HCT116 (cell line): ENCODE measurements at regions not wholly inside any gene's neighbourhood (a gene's known extent, or its start where the extent isn't known, plus 50 kb on each side); places are given as distances from the start of the nearest gene placed in this dataset.

Experiments used
- ATAC-seq: fragments of 200-7000 bp; cut with Tn5 transposase; 2 replicates; pipeline ENCODE4 v1.9.1; 2020; ENCODE audit warnings: mild to moderate bottlenecking, moderate library complexity
- BruUV-seq: library from RNA; stranded (reverse); fragments of 400-500 nt; replicated peaks from 2 replicates; lab custom pipeline; 2021; lab: Mats Ljungman, UMichigan
- CTCF ChIA-PET: fragments of 300-600 bp; sonication (Branson Sonifier 250); formaldehyde crosslinking; loops from one replicate; lab custom pipeline; 2021; ENCODE audit warnings: antibody characterized with exemption; lab: Charles Lee
- POLR2A ChIA-PET: fragments of 300-600, 350-600 bp; sonication (Branson Sonifier 250); formaldehyde crosslinking; loops from one replicate; lab custom pipeline; 2021; ENCODE audit warnings: antibody characterized with exemption; lab: Charles Lee
- RAD21 ChIA-PET, 2 experiments: fragments of 300-600 bp; sonication (Branson Sonifier 250); formaldehyde crosslinking; loops; one replicate each; lab custom pipeline; 2023; ENCODE audit warnings: low total read pairs in 2 of 2; ENCODE audit not compliant: uncharacterized antibody in 2 of 2, unreplicated experiment in 2 of 2, low non-redundant PET in 1 of 2; lab: Charles Lee
- DNase-seq: peaks from one replicate; pipeline ENCODE4 v3.0.0-alpha.2; 2010; ENCODE audit warnings: low read depth, low spot score
- H2AFZ ChIP-seq: fragments of 200-600 bp; shearing (Covaris generic), sonication (generic); 2 replicates; pipeline ENCODE4 v1.6.1; 2017; ENCODE audit warnings: low read depth, mixed run types, mixed read lengths, antibody characterized with exemption, low read length; ENCODE audit not compliant: poor library complexity, severe bottlenecking
- H3K27ac ChIP-seq: 2 replicates; pipeline ENCODE4 v1.5.1; 2012; ENCODE audit warnings: low read depth, low read length
- H3K27me3 ChIP-seq: fragments of 200-600 bp; sonication (generic); 2 replicates; pipeline ENCODE4 v1.6.1; 2016; ENCODE audit warnings: mixed run types, low read length, mixed read lengths; ENCODE audit not compliant: insufficient read depth
- H3K36me3 ChIP-seq, 2 experiments: fragments of 200-500 bp in 1 of 2; fragments of 200-600 bp in 1 of 2; sonication (Bioruptor generic) in 1 of 2; sonication (generic) in 1 of 2; 2 replicates each; pipeline versions ENCODE4 v1.5.1 to v1.6.1; 2014 to 2016; ENCODE audit warnings: low read length in 2 of 2, inconsistent platforms in 1 of 2, mixed read lengths in 1 of 2, mixed run types in 1 of 2; ENCODE audit not compliant: insufficient read depth in 2 of 2, control insufficient read depth in 1 of 2
- H3K4me1 ChIP-seq, 2 experiments: fragments of 200-600 bp in 1 of 2; sonication (generic) in 1 of 2; 2 replicates each; pipeline versions ENCODE4 v1.5.1 to v1.6.1; 2012 to 2017; ENCODE audit warnings: low read length in 2 of 2, inconsistent platforms in 1 of 2, mild to moderate bottlenecking in 1 of 2, mixed read lengths in 1 of 2, mixed run types in 1 of 2, moderate library complexity in 1 of 2; ENCODE audit not compliant: insufficient read depth in 2 of 2, control insufficient read depth in 1 of 2
- H3K4me2 ChIP-seq: fragments of 200-600 bp; sonication (generic); 2 replicates; pipeline ENCODE4 v1.6.1; 2017; ENCODE audit warnings: mixed run types, low read length, mixed read lengths
- H3K4me3 ChIP-seq, 2 experiments: fragments of 200-600 bp in 1 of 2; sonication (generic) in 1 of 2; replicated peaks in 1 of 2; 2 replicates each; pipeline ENCODE4 v1.5.1; 2011 to 2016; ENCODE audit warnings: low read length in 2 of 2, control low read depth in 1 of 2, low read depth in 1 of 2, mild to moderate bottlenecking in 1 of 2, mixed read lengths in 1 of 2, mixed run types in 1 of 2
- H3K79me2 ChIP-seq: fragments of 200-600 bp; sonication (generic); 2 replicates; pipeline ENCODE4 v1.6.1; 2017; ENCODE audit warnings: mild to moderate bottlenecking, mixed run types, low read length, moderate library complexity, mixed read lengths; ENCODE audit not compliant: insufficient read depth
- H3K9ac ChIP-seq: fragments of 200-600 bp; sonication (generic); 2 replicates; pipeline ENCODE4 v1.6.1; 2016; ENCODE audit warnings: low read length, mixed read lengths
- H3K9me2 ChIP-seq: fragments of 200-600 bp; sonication (generic), shearing (Covaris generic); 2 replicates; pipeline ENCODE4 v1.6.1; 2017; ENCODE audit warnings: mixed run types, mild to moderate bottlenecking, moderate library complexity; ENCODE audit not compliant: insufficient read depth
- H3K9me3 ChIP-seq, 2 experiments: fragments of 200-500 bp in 1 of 2; fragments of 200-600 bp in 1 of 2; sonication (Bioruptor generic) in 1 of 2; sonication (generic) in 1 of 2; 2 replicates each; pipeline ENCODE4 v1.6.1; 2014 to 2017; ENCODE audit warnings: low read length in 2 of 2, mixed read lengths in 2 of 2, inconsistent platforms in 1 of 2, low read depth in 1 of 2, mild to moderate bottlenecking in 1 of 2, mixed run types in 1 of 2, moderate library complexity in 1 of 2; ENCODE audit not compliant: control insufficient read depth in 1 of 2, insufficient read depth in 1 of 2
- H4K20me1 ChIP-seq: fragments of 200-600 bp; sonication (generic), shearing (Covaris generic); 2 replicates; pipeline ENCODE4 v1.6.1; 2017; ENCODE audit warnings: mixed run types, mild to moderate bottlenecking, moderate library complexity; ENCODE audit not compliant: insufficient read depth
- SP1 ChIP-seq: IDR thresholded peaks from 2 replicates; pipeline ENCODE4 v1.6.1; 2012; ENCODE audit warnings: low read depth
- SRF ChIP-seq: IDR thresholded peaks from 2 replicates; pipeline ENCODE4 v1.6.1; 2012; ENCODE audit warnings: low read depth
- TCF7L2 ChIP-seq: IDR thresholded peaks from 2 replicates; pipeline ENCODE4 v1.7.0; 2011; ENCODE audit warnings: borderline replicate concordance, inconsistent platforms; ENCODE audit not compliant: insufficient read depth, insufficient read length; ENCODE audit errors: extremely low read depth
- intact Hi-C: fragments of 100-400 bp; cut with micrococcal nuclease; formaldehyde crosslinking; loops from 2 replicates; pipeline ENCODE4 v1.10.0; 2022
- TF ChIP-seq, protein P1 (sequence below): IDR thresholded peaks from 2 replicates; pipeline ENCODE4 v1.6.1; 2012; ENCODE audit warnings: low read depth

DNA sequence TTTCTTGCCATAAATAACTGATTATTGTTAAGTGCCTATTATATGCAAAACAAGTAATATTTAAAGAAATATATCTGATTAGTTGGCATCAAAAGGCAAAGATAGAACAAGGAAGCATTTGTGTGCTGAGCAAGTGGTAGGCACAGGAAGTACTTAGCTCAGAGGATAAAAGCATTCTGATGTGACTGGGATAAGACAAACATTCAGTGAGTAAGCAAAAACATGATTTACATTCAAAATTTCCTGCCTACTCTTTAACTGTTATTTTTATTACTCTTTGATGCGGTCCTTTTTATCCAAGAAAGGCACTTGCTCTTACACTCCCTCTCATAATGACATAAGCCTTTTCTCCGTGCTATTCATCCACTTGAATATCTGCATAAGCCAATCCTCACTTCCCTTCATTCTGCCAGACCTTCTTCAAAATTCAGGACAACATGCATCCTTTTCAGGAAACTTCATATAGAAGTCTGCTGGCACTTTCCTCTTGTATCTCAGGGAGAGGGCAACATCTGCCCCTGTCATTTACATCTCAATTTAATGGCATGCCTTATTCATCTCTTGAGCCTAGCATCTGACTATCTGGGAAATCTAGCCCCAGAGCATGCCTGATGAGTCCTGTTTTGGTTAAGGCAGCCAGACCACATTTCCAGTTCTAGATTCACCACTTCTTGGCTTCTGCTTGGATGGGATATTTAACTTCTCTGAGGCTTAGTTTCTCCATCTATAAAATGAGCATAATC is 478.2 kb upstream of the ROBO2 start:
- H3K9me2 ChIP-seq, result no peaks in the 10 kb centered on the region
- no peaks in the 10 kb centered on the region for H3K36me3 ChIP-seq
- H2AFZ ChIP-seq, result no peak overlapping the region
- no peaks in the 10 kb centered on the region for H4K20me1 ChIP-seq
- TF ChIP-seq TCF7L2, result peak; percentile 44
- no peak for TF ChIP-seq SRF
- H3K27me3 ChIP-seq, result no peaks in the 10 kb centered on the region
- ChIA-PET POLR2A (no interaction called here), RAD21 (no interaction called here), CTCF (no interaction called here)
- BruUV-seq, result no TSS peak
- H3K4me1 ChIP-seq, result no peaks in the 10 kb centered on the region
- H3K79me2 ChIP-seq, result no peaks in the 10 kb centered on the region
- DNase-seq, result no peak
- ATAC-seq, result no peak
- intact Hi-C loops, result no loop called here
- peaks cover 5 to 16% of the 10 kb centered on the region in 2 experiments; a peak in 2 of 4 replicates for H3K9me3 ChIP-seq
- H3K4me2 ChIP-seq, result no peak overlapping the region
- H3K9ac ChIP-seq, result no peak overlapping the region
- no peak overlapping the region for H3K4me3 ChIP-seq
- H3K27ac ChIP-seq, result no peak overlapping the region

DNA sequence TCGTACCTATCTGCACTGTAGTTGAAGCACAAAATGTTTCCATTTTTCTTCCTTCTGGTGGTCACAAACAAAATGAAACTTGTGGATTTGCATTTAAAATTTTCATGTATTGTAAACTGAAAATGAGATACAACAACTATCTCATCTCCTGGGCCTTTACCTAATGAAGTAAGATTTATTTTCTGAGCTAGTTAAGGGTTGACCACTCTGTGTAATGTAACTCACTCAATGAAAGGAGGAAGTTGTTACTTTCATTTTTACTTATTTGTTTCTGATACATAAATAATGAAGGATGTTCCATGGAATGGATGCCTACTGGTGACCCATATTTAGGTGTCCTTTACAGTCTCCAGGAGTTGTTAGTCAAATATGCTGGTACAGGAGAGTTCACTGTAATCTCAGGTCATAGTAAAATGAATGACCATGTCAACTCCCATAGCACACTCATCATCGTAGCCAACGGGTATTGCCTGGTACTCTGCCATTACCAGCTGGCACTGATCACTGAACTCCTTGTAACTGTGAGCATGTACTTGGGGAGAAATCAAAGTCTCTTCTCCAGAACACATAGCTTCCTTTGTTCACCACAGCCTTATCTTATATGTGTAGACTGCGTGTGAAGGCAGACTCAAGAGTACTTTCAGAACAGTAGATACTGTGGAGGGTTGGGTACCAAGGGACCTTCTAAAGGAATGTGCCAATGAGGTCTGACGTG is 474.2 kb upstream of the ROBO2 start:
- Histone ChIP-seq H3K79me2 (no peaks in the 10 kb centered on the region), H3K36me3 (no peaks in the 10 kb centered on the region), H3K27me3 (no peaks in the 10 kb centered on the region), H3K27ac (no peak overlapping the region), H3K9me3 (peaks cover 0 to 16% of the 10 kb centered on the region in 2 experiments; a peak in 2 of 4 replicates), H3K4me2 (no peak overlapping the region), H2AFZ (no peak overlapping the region), H3K4me1 (no peaks in the 10 kb centered on the region), H3K4me3 (no peak overlapping the region), H3K9ac (no peak overlapping the region), H4K20me1 (no peaks in the 10 kb centered on the region), H3K9me2 (no peaks in the 10 kb centered on the region)
- intact Hi-C loops, result no loop called here
- ATAC-seq, result no peak
- POLR2A ChIA-PET, result no interaction called here
- no peak for DNase-seq
- RAD21 ChIA-PET, result no interaction called here
- no peak for TF ChIP-seq SP1
- TF ChIP-seq, protein P1, sequence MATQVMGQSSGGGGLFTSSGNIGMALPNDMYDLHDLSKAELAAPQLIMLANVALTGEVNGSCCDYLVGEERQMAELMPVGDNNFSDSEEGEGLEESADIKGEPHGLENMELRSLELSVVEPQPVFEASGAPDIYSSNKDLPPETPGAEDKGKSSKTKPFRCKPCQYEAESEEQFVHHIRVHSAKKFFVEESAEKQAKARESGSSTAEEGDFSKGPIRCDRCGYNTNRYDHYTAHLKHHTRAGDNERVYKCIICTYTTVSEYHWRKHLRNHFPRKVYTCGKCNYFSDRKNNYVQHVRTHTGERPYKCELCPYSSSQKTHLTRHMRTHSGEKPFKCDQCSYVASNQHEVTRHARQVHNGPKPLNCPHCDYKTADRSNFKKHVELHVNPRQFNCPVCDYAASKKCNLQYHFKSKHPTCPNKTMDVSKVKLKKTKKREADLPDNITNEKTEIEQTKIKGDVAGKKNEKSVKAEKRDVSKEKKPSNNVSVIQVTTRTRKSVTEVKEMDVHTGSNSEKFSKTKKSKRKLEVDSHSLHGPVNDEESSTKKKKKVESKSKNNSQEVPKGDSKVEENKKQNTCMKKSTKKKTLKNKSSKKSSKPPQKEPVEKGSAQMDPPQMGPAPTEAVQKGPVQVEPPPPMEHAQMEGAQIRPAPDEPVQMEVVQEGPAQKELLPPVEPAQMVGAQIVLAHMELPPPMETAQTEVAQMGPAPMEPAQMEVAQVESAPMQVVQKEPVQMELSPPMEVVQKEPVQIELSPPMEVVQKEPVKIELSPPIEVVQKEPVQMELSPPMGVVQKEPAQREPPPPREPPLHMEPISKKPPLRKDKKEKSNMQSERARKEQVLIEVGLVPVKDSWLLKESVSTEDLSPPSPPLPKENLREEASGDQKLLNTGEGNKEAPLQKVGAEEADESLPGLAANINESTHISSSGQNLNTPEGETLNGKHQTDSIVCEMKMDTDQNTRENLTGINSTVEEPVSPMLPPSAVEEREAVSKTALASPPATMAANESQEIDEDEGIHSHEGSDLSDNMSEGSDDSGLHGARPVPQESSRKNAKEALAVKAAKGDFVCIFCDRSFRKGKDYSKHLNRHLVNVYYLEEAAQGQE, result no peak
- CTCF ChIA-PET, result no interaction called here
- BruUV-seq, result no TSS peak
